Endodermal cell (in vitro differentiated cells): ENCODE measurements at regions not wholly inside any gene's neighbourhood (a gene's known extent, or its start where the extent isn't known, plus 50 kb on each side); places are given as distances from the start of the nearest gene placed in this dataset.

ENCODE experiments used
- DNase-seq: peaks from one replicate; pipeline ENCODE4 v3.0.0-alpha.2; 2017
- H3K27ac ChIP-seq: 2 replicates; pipeline ENCODE4 v1.5.1; 2013; ENCODE audit warnings: mild to moderate bottlenecking, low read depth, low read length, moderate library complexity
- H3K27me3 ChIP-seq: 2 replicates; pipeline ENCODE4 v1.6.1; 2013; ENCODE audit warnings: mild to moderate bottlenecking, low read length, moderate library complexity; ENCODE audit not compliant: insufficient read depth, control insufficient read depth, poor library complexity, severe bottlenecking
- H3K36me3 ChIP-seq: 2 replicates; pipeline ENCODE4 v1.7.0; 2013; ENCODE audit warnings: mild to moderate bottlenecking, low read length, moderate library complexity; ENCODE audit not compliant: control insufficient read depth, insufficient read depth
- H3K4me1 ChIP-seq: one replicate; pipeline ENCODE4 v1.7.0; 2013; ENCODE audit warnings: low read length; ENCODE audit not compliant: control insufficient read depth, insufficient read depth
- H3K4me3 ChIP-seq: 2 replicates; pipeline ENCODE4 v1.5.1; 2013; ENCODE audit warnings: mild to moderate bottlenecking, low read length, moderate library complexity
- H3K9ac ChIP-seq: 2 replicates; pipeline ENCODE4 v1.6.1; 2013; ENCODE audit warnings: mild to moderate bottlenecking, low read length, moderate library complexity; ENCODE audit not compliant: poor library complexity, severe bottlenecking; ENCODE audit errors: extremely low read depth
- H3K9me3 ChIP-seq: 2 replicates; pipeline ENCODE4 v1.6.1; 2013; ENCODE audit warnings: mild to moderate bottlenecking, low read length, moderate library complexity; ENCODE audit not compliant: control insufficient read depth
- H3K27ac Mint-ChIP-seq: 2 replicates; pipeline ENCODE4 v1.8.0; 2020; ENCODE audit warnings: mixed read lengths
- H3K27me3 Mint-ChIP-seq: 2 replicates; pipeline ENCODE4 v1.8.0; 2021; ENCODE audit warnings: mild to moderate bottlenecking, mixed read lengths; ENCODE audit not compliant: insufficient read depth
- H3K36me3 Mint-ChIP-seq: 2 replicates; pipeline ENCODE4 v1.8.0; 2020; ENCODE audit warnings: low read depth, mixed read lengths
- H3K4me1 Mint-ChIP-seq: 2 replicates; pipeline ENCODE4 v1.8.0; 2020; ENCODE audit warnings: mixed read lengths
- H3K4me3 Mint-ChIP-seq: 2 replicates; pipeline ENCODE4 v1.8.0; 2020; ENCODE audit warnings: mild to moderate bottlenecking, moderate library complexity, mixed read lengths
- H3K9me3 Mint-ChIP-seq: 2 replicates; pipeline ENCODE4 v1.8.0; 2020; ENCODE audit warnings: mild to moderate bottlenecking, mixed read lengths
- CTCF ChIP-seq: fragments of 200-600 bp; sonication (generic); conservative IDR thresholded peaks from 2 replicates; pipeline ENCODE4 v1.5.0; 2021; ENCODE audit warnings: antibody characterized with exemption, mild to moderate bottlenecking
- WGBS, 2 experiments: methylation state at CpG; one replicate each; pipeline versions ENCODE4 v1.1.5 to v1.1.7; 2013; ENCODE audit warnings: missing lambda C conversion rate in 2 of 2, mixed read lengths in 1 of 2; ENCODE audit not compliant: insufficient coverage in 1 of 2, insufficient read length in 1 of 2; 5-methylcytosine and 5-hydroxymethylcytosine counted together

- H3K4me1 Mint-ChIP-seq = peaks cover 7% of the 10 kb centered on the region
- no peaks in the 10 kb centered on the region for H3K27me3 Mint-ChIP-seq
- H3K4me3 Mint-ChIP-seq = no peak overlapping the region
- no peaks in the 10 kb centered on the region for H3K9me3 ChIP-seq
- no peak overlapping the region for H3K27ac Mint-ChIP-seq
- H3K27me3 ChIP-seq = no peaks in the 10 kb centered on the region
- H3K36me3 ChIP-seq = no peaks in the 10 kb centered on the region
- no peak overlapping the region for H3K4me3 ChIP-seq
- no peak overlapping the region for H3K27ac ChIP-seq
- H3K9ac ChIP-seq = no peak overlapping the region
- H3K9me3 Mint-ChIP-seq = no peaks in the 10 kb centered on the region
- H3K4me1 ChIP-seq = peaks cover 4% of the 10 kb centered on the region
- H3K36me3 Mint-ChIP-seq = no peaks in the 10 kb centered on the region
- WGBS, 2 experiments = 95 to 96% methylated on average over 4 of the region's 4 CpGs
- DNase-seq = no peak
- TF ChIP-seq CTCF = no peak
Measured at GRCh38 chr9:99752417-99753109, 69.1 kb upstream of the NR4A3 start.

GRCh38 chr9:99753436-99753835, 68.2 kb upstream of the NR4A3 start:
- H3K27ac ChIP-seq = no peak overlapping the region

GRCh38 chr9:99760421-99760820, 61.3 kb upstream of the NR4A3 start:
- H3K27ac ChIP-seq = no peak overlapping the region
- Mint-ChIP-seq H3K36me3 (no peaks in the 10 kb centered on the region), H3K9me3 (no peaks in the 10 kb centered on the region), H3K4me3 (no peak overlapping the region), H3K27ac (no peak overlapping the region), H3K4me1 (no peaks in the 10 kb centered on the region), H3K27me3 (no peaks in the 10 kb centered on the region)
- no peaks in the 10 kb centered on the region for H3K4me1 ChIP-seq
- H3K36me3 ChIP-seq = no peaks in the 10 kb centered on the region
- no peaks in the 10 kb centered on the region for H3K9me3 ChIP-seq
- DNase-seq = no peak
- no peak overlapping the region for H3K4me3 ChIP-seq
- no peaks in the 10 kb centered on the region for H3K27me3 ChIP-seq
- no peak overlapping the region for H3K9ac ChIP-seq
- no peak for TF ChIP-seq CTCF

More at GRCh38 chr9:99753436-99753835, 68.2 kb upstream of the NR4A3 start:
- Histone ChIP-seq H3K4me1 (peaks cover 4% of the 10 kb centered on the region), H3K4me3 (no peak overlapping the region), H3K27me3 (no peaks in the 10 kb centered on the region), H3K36me3 (no peaks in the 10 kb centered on the region), H3K9me3 (no peaks in the 10 kb centered on the region), H3K9ac (no peak overlapping the region)
- H3K9me3 Mint-ChIP-seq = no peaks in the 10 kb centered on the region
- no peak for DNase-seq
- no peak overlapping the region for H3K4me3 Mint-ChIP-seq
- H3K27me3 Mint-ChIP-seq = no peaks in the 10 kb centered on the region
- H3K27ac Mint-ChIP-seq = no peak overlapping the region
- TF ChIP-seq CTCF = no peak
- no peaks in the 10 kb centered on the region for H3K36me3 Mint-ChIP-seq
- peaks cover 7% of the 10 kb centered on the region for H3K4me1 Mint-ChIP-seq
- WGBS, 2 experiments = 87% methylated on average over 1 of the region's 1 CpG; no CpG with 5 or more reads in 1 of the 2 experiments
